WERI-Rb-1 (cell line): ENCODE measurements at regions not wholly inside any gene's neighbourhood (a gene's known extent, or its start where the extent isn't known, plus 50 kb on each side); places are given as distances from the start of the nearest gene placed in this dataset.

ENCODE experiments used
- DNase-seq: peaks from one replicate; pipeline ENCODE4 v3.0.0-alpha.2; 2020
- H3K27ac ChIP-seq: fragments of 250-450 bp; sonication (Bioruptor Pico); 2 replicates; pipeline ENCODE4 v1.5.1; 2020; ENCODE audit warnings: mild to moderate bottlenecking, moderate library complexity
- H3K27me3 ChIP-seq: fragments of 250-450 bp; sonication (Bioruptor Pico); 2 replicates; pipeline ENCODE4 v1.5.1; 2021; ENCODE audit warnings: mild to moderate bottlenecking, low read depth, moderate library complexity; ENCODE audit not compliant: insufficient read depth, severe bottlenecking
- H3K36me3 ChIP-seq: fragments of 250-450 bp; sonication (Bioruptor Pico); 2 replicates; pipeline ENCODE4 v1.5.1; 2020; ENCODE audit warnings: mild to moderate bottlenecking, moderate library complexity
- H3K4me3 ChIP-seq: 2 replicates; pipeline ENCODE4 v1.5.1; 2011; ENCODE audit warnings: low read depth, mild to moderate bottlenecking, control low read depth, low read length
- H3K9me3 ChIP-seq: fragments of 250-450 bp; sonication (Bioruptor Pico); 2 replicates; pipeline ENCODE4 v1.5.1; 2021; ENCODE audit warnings: mild to moderate bottlenecking, moderate library complexity; ENCODE audit not compliant: severe bottlenecking
- CTCF ChIP-seq: IDR thresholded peaks from 2 replicates; pipeline ENCODE4 v1.5.1; 2011; ENCODE audit warnings: low read depth, mild to moderate bottlenecking, control low read depth, inconsistent platforms, low read length

- Histone ChIP-seq H3K9me3 (no peaks in the 10 kb centered on the region), H3K4me3 (no peak overlapping the region), H3K27ac (no peak overlapping the region), H3K27me3 (no peaks in the 10 kb centered on the region), H3K36me3 (no peaks in the 10 kb centered on the region)
- no peak for TF ChIP-seq CTCF
- no peak for DNase-seq
Measured at GRCh38 chr2:149781263-149781808, 193.8 kb upstream of the MMADHC start.

DNA sequence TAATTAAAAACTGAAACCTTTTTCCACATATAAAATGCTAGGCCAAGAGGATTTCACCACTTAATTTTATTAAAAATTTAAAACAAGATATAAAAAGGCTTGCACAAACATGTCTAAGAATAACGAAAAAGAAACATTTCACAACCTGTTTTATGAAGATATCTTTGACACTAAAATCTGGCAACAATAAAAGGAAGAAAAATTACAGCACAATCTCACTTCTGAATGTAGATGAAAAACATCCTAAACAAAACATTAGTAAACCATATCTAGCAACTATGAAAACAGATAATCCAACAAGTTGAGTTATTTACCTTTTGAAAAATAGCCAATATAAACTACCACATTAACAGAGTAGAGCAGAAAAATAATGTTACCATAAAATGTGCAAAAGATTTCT, 185.4 kb upstream of the MMADHC start:
- DNase-seq: no peak
- Histone ChIP-seq H3K4me3 (no peak overlapping the region), H3K27me3 (no peaks in the 10 kb centered on the region), H3K36me3 (no peaks in the 10 kb centered on the region), H3K9me3 (no peaks in the 10 kb centered on the region), H3K27ac (no peak overlapping the region)
- TF ChIP-seq CTCF: no peak

DNA sequence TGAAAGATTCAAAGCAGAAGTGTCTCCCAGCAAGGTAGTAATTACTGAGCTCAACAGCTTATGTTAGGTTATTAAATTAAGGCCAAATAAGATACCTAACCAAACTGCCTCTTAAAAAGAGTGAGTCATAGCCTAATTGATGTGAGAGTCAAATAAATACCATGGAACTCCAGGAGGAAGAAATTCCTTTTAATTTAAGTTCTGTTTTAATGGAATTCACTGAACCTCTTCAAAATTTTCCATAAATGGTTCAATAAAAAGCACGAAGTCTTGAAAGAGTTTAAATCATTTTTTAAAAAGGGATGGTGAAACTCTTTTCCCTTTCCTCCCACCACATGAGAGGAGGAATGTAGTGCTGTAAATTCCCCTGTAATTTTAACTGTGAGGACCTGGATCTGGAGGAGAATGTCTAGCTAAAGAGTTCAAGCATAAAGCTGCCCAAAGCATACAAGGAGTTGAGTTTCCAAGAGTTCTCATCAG, 180.8 kb upstream of the MMADHC start:
- no peak for DNase-seq
- no peaks in the 10 kb centered on the region for H3K36me3 ChIP-seq
- no peak overlapping the region for H3K4me3 ChIP-seq
- no peak for TF ChIP-seq CTCF
- H3K27ac ChIP-seq: no peak overlapping the region
- H3K27me3 ChIP-seq: no peaks in the 10 kb centered on the region
- no peaks in the 10 kb centered on the region for H3K9me3 ChIP-seq

- Histone ChIP-seq H3K27ac (no peak overlapping the region), H3K4me3 (no peak overlapping the region), H3K9me3 (no peaks in the 10 kb centered on the region), H3K36me3 (no peaks in the 10 kb centered on the region), H3K27me3 (no peaks in the 10 kb centered on the region)
- no peak for TF ChIP-seq CTCF
- no peak for DNase-seq
Measured at GRCh38 chr2:149767516-149767974, 180.0 kb upstream of the MMADHC start.

GRCh38 chr2:149766339-149766738, 178.8 kb upstream of the MMADHC start:
- Histone ChIP-seq H3K9me3 (no peaks in the 10 kb centered on the region), H3K36me3 (no peaks in the 10 kb centered on the region), H3K27ac (no peak overlapping the region), H3K27me3 (no peaks in the 10 kb centered on the region), H3K4me3 (no peak overlapping the region)
- TF ChIP-seq CTCF: no peak
- no peak for DNase-seq

- no peak for TF ChIP-seq CTCF
- no peaks in the 10 kb centered on the region for H3K36me3 ChIP-seq
- no peaks in the 10 kb centered on the region for H3K27me3 ChIP-seq
- no peak overlapping the region for H3K4me3 ChIP-seq
- no peaks in the 10 kb centered on the region for H3K9me3 ChIP-seq
- no peak for DNase-seq
- no peak overlapping the region for H3K27ac ChIP-seq
Measured at GRCh38 chr2:149765636-149766035, 178.1 kb upstream of the MMADHC start.
